Right kidney (tissue), 1 donor: ENCODE measurements at regions not wholly inside any gene's neighbourhood (a gene's known extent, or its start where the extent isn't known, plus 50 kb on each side); places are given as distances from the start of the nearest gene placed in this dataset.
"Not testable (repeated sequence)": the region's sequence is repeated elsewhere in the genome, so short reads cannot be mapped to it uniquely, and the experiment has no call there.

Source experiments
- DNase-seq: peaks from one replicate; pipeline ENCODE4 v3.0.0-alpha.2; 2016

DNA sequence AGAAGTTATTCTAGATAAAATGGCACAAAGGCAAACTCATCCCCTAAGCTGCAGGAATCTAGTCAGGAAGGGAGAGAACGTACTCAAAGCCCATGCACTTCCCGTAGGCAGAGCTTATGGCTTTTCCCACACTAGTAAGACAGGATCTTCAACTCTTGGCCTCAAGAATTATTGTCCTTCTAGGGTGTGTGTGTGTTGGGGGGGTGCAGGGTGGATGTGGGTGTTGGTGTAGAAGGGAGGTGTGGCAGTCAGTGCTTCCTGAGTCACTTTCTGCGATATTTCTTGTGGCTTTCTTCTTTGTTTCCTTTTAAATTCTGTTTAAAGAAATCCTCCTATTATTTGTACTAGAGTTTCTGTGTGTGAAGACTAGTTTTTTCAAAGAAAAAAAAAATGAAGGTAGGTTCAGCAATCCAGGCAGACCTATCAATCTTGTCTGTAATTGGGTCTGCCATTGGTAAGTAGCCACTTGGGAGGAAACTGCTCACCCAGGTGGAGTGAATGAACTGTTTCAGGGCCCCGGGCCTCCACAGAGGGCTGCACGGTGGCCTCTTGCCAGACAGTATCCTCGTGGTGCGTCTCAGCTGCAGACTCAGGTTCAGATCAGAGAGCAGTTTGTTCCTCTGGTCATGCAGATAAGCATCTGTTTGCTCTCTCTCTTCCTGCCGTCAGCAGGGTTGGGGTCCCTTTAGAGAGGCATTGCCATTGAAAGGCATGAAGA is 131.9 kb downstream of the NPR3 start:
- DNase-seq: no peak

DNA sequence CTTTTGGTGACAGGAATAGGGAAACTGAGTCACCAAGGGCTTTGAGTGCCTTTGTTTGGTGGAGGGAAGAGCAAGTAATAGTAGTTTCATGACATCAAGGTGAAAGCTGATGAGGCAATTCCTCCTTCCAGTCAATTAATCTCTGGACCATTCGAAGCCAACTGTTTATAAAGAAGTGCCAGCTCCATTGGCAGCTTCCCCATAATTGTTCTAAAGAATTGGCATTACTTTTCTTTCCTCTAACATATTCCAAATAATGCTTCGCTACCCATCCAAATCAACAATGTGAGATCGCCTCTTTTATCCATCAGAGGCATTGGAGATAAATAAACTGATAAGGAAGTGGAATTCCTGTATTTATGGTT is 132.4 kb downstream of the NPR3 start:
- DNase-seq: no peak

DNA sequence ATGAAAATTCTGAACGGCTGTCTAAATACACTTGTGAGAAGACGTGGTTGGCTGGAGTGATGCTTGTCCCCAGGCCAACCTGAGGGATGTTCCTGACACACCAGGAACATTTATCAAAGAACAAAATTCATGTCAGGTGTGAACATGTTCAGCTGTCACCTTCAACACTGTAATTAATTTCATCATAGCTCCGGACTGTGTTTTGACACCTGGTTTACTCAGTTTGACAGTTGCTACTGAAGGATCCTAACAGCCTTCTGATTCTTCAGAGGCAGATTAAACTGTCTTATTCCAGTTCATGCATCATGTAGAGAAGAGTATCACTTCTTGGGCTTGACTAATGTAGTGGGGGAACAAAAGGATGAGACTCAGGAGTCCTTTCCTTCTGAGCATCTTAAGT is 134.1 kb downstream of the NPR3 start:
- DNase-seq: no peak

DNA sequence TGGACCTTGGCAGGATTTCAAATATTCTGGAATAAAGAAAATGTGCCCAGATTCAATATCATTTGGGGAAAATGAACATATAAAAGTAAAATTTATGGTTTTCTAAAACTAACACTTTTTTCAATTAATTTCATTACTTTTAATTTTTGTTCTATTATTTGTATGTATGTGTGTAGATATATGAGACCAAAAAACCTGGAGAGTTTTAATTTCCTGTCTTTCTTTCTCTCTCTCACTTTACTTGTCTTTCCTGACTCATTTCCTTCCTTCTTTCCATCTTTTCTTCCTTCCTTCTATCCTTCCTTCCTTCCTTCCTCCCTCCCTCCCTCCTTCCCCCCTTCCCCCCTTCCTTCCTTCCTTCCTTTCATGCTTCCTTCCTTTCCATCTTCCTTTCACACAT is 137.0 kb downstream of the NPR3 start:
- no peak for DNase-seq

DNA sequence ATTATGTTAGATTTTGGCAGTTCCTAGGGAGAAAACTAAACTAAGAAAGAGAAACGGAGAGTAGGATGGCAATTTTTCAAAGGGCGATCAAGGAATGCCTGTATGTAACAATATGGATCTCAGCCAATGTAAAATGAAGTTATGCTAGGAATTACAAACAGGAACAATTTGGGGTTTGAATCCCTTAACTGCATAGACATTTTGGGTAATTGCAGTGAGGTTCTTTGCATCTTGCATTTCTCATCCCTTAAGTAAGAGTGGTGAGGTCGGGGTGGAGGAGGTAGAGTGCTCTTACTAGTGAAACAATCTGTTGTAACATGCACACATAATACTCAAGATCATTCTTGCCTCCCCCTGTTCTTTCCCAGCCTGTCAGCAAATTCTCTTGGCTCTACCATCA is 137.6 kb downstream of the NPR3 start:
- DNase-seq: no peak

DNA sequence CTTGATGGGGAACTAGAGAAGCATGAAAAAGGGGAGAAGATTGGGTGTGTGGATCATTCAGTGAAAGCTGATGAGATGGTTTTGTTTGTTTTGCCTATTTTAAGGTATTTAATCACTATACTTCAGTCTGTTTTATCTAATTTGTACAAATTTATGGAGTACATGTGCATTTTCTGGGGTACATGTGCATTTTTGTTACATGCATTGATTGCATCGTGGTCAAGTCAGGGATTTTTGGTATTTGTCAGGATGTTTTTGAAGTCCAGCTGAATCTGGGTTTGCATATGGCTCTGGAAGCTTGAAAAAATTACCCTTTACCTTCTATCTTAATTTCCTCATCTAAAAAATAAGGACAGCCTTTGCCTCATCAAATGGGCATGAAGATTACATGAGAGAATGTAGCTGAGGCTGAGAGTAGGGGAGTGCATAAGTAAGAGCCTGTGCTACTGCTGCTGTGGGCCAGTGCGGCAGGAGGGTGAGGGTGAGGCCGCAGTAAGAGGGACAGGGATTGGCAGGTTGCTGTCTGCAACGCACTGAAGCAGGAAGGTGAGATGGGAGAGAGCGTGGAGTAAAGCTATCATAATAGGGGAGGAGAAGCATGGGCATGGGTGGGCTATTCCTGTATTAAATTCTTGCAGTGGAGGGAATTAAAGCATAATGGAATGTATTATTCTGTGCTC is 139.8 kb downstream of the NPR3 start:
- DNase-seq: no peak

DNA sequence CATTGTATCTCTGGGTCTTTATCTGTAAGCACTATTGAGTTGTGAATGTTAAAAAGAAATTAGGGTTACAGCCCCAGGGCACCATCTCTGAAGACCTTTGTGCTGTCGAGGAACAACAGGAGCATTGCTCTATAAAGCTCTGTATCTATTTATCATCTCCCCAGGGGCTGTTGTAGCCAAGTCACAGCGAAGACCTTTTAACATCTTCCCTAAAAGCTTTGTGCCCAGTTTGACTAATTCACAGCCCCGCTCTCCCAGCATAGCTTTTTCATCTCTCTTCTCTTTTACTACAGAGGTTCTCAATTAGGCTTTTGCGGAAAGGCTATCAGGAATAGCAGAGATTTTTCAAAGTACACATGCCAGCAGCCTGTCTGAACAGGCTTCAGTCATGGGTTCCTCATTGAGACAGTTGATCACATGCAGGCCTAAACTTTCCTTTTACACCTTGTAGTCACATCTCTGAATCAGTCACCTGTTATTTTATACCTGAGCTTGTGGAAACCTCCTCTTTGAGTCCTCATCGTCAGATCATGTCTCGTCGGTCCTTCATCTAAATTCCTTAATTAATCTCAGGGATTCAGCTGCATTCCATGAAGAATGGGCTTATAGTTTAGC is 140.5 kb downstream of the NPR3 start:
- no peak for DNase-seq

DNA sequence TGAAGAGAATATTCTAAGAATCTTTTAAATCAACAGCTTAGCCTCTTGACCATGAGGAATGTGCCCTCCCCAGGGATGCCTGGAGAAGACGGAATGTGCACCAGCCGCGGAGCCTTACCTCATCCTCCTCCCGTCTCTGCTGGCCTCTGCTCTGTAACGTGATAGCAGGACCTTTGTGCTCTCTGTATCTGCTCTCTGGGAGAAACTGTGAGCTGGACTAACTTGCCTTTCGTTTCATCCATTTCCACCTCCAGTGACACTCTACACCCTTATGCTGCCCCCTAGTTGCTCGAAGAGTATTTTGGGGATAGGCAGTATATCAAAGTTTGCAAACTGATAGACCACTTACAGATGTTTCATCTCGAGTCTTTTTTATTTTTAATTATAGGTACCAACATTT is 141.4 kb downstream of the NPR3 start:
- DNase-seq: peak; percentile 29

DNA sequence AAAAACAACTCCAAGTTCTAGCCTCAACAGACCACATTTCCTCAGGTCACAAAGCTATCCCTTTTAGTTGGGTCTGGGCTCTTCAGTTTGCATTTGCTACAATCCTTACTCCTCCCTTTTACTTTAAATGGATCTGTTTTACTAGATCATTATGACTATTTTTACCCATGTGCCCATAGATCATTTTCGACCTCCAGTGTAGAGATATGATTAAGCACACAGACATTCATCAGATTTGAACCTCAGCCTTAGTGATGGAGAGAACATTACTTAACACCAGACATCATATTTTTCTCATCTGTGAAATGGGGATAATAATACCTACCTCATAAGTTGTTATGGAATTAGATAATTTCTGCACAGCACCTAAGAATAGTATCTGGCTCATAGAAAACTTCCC is 141.9 kb downstream of the NPR3 start:
- no peak for DNase-seq

DNA sequence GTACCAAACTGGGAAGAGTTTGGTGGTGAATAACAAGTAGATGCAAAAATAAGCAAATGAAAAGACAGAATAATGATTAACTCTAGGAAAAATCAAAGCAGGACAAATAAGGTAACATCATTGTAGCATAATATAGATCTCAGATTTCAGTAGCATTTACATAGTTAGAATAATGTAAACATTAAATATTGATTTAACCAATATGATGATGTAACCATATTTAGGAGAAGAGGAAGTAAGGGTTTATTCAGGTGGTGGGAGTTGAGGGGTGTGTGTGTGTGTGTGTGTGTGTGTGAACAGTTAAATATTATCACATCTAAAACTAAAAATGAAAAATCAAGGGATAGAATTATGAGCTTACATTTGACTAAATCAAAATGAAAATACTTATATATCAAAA is 143.4 kb downstream of the NPR3 start:
- DNase-seq: no peak

DNA sequence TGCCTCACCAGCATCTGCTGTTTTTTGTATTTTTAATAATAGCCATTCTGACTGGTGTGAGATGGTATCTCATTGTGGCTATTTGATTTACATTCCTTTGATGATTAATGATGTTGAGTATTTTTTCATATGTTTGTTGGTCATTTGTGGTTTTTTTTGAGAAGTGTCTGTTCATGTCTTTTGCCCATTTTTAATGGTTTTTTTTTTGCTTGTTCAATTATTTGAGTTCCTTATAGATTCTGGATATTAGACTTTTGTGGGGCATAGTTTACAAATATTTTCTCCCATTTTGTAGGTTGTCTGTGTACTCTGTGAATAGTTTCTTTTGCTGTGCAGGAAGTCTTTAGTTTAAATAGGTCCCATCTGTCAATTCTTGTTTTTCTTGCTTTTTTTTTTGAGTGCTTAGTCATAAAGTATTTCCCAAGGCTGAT is 148.1 kb downstream of the NPR3 start:
- no peak for DNase-seq

DNA sequence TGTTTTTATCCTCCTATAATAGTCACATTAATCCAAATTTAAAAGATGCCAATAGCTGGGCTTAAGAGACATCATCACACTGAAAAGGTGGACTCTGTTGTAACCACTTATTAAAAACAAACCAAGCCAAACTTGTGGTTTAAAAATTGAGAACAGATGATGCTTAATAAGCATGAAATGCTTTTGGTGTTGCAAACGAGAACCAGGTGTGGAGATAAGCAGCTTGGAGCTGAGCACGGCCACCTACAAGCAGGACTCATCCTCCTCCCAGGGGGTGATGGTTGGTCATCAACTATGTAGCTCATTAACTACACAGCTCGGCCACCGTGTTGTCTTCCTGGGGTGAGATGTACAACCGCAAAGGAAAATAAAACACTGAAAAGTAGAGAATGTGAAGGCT is 154.4 kb downstream of the NPR3 start:
- no peak for DNase-seq

DNA sequence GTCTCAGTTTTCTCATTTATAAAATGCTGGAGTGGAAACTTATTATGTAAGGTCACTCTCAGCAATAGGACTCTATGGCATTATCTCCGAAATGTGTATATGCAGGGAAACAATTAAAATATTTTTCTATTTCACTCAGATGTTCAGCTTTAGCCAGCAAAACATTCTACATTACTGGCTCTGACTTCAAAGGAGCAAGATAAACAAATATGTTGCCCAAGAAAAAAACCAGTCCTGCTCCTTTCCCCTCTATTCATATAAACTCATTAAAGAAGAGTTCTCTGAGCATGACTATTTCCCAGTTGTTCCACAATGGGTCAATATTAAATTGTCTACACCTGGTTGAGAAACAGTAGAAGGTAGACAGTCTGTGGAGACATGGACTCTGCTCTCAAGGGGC is 155.0 kb downstream of the NPR3 start:
- no peak for DNase-seq

DNA sequence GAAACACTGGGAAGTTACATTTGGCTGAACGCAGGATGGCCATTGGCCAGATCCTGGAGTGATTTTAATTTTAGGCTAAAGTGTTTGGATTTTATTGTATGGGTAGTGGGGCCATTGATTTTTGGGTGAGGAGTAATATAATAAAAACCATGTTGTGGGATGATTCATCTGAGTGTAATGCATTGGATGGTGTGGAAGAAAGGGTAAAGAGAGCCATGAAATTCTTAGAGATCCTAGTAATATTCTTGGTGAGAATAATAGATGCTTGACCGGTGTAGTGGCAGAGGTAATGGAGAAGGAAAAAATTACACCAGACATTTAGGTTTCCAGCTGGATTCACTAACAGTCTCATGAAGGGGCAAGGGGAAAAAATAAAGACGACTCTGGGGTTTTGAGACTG is 158.1 kb downstream of the NPR3 start:
- DNase-seq: no peak

DNA sequence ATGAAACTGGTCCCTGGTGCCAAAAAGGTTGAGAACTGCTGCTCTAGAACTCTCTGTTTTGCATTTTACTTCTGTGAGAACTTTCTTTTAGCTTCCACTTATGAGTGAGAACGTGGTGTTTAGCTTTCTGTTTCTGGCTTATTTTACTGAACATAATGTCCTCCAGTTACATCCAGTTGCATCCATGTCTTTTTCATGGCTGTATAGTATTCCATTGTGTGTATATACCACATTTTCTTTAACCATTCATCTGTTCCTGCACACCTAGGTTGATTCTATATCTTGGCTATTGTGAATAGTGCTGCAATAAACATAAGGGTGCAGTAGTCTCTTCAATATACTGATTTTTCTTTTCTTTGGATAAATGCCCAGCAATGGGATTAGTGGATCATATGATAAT is 165.7 kb downstream of the NPR3 start:
- no peak for DNase-seq

DNA sequence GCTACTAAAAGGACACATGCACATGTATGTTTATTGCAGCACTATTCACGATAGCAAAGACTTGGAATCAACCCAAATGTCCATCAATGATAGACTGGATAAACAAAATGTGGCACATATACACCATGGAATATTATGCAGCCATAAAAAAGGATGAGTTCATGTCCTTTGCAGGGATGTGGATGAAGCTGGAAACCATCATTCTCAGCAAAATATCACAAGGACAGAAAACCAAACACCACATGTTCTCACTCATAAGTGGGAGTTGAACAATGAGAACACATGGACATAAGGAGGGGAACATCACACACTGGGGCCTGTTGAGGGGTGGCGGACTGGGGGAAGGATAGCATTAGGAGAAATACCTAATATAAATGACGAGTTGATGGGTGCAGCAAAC is 168.2 kb downstream of the NPR3 start:
- DNase-seq: not testable (repeated sequence)

DNA sequence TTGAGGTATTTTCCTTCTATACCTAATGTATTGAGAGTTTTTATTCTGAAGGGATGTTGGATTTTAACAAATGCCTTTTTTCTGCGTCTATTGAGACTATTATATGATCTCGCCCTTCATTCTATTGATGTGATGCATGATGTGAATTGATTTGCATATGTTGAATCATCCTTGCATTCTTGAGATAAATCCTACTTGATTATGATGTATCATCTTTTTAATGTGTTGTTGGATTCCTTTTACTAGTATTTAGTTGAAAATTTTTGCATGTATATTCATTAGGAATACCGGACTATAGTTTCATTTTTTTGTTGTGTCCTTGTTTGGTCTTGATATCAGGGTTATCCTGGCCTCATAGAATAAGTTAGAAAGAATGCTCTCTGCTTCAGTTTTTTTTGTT is 169.7 kb downstream of the NPR3 start:
- no peak for DNase-seq

DNA sequence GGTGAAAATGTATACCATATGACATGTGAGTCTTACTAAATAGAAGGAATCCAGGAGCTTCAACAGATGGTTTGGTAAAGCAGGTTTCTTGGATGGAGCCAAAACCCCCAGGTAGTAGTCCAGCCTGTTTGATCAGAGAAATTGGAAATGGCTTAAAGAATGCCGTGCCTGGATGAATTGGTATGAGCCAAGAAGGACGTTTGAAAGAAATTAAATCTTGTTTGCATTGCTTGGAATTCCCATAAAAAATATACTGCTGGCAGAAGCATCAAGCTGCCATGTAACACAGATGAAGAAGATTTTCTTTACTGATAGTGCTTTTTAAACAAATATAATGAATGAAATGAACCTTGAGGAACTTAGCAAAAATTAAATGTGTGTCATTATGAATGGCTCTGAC is 176.3 kb downstream of the NPR3 start:
- DNase-seq: no peak

DNA sequence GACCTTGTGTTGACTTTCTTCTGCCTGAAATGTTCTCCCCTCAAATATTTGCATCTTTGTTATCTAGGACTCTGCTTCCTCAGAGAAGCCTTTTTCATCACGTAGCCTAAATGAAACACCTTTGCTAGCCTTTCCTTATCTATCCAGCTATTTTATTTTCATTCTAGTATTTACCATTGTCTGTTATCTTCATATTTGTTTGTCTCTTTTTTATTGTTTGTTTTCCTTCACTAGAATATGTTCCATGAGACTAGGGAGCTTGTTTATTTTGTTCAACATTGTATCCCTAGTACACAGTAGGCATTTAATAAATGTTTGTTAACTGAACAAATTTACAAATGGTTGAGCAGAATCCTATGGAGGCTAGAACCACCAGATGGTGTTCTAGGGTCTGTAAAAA is 178.0 kb downstream of the NPR3 start:
- DNase-seq: no peak

DNA sequence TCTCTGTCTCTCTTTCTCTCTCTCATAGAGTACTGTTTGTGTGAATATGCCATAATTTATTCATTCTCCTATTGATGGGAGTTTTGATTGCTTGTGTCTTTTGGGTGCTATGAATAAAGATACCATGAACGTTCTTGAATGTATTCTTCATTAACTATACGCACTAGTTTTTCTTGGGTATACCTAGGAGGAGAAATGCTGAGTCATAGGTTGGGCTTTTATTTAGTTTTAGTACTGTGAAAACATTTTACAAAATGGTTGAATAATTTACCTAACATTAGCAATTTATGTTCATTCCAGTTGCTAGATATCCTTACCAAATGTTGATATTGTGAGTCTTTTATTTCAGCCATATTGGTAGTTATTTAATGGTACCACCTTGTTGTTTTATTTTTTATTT is 192.5 kb downstream of the NPR3 start:
- no peak for DNase-seq

DNA sequence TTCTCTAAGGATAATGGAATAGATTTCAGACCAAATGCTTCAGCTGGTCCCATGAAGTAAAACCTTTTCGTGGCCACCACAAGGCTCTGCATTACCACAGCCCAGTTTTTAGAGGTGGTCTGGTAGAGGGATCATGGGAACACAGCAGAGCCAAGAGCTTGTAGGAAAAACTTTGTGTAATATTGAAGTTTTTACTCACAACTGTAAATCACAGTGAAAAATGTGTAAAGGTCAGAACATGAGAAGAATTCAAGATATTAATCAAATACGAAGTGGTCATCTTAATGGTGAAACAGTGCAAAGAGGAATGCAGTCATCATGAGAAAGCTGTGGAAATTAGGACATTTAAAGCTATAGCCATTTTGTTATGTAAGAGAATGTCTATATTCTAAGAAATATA is 197.5 kb downstream of the NPR3 start:
- DNase-seq: no peak

DNA sequence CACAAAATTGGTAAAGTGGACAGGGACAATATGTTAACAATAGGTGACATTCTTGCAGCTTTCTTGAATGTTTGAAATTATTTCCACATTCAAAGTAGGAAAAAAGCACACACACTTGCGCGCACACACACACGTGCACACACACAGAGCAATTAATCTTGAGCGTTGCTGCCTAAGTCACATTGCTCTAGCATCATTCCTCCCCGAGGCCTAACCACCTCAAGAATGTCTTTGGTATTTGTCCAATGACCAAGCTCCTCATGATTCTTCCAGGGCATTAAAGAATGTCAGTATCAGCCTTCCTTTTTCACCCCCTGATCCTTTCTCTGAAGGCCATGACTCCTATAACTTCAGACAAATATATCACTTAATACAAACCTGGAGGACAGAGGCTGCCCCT is 198.1 kb downstream of the NPR3 start:
- no peak for DNase-seq

DNA sequence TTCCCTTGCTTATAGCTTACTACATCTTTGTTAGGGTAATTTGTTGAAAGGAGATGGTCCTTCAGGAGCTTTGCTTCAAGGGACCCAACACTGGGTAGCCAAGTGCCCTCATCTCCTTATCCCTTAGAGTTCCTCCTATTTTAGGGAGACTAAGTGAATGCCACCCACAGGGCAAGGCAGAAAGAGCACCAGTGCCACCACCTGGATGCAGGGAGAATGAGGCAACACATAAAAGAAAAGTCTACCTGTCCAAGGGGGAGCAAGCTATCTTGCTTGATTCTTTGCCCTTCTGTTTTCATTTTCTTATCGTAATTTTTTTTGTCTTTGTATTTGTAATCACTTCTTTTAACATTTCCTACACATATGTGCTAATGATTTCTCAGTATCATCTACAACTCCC is 205.5 kb downstream of the NPR3 start:
- DNase-seq: no peak

DNA sequence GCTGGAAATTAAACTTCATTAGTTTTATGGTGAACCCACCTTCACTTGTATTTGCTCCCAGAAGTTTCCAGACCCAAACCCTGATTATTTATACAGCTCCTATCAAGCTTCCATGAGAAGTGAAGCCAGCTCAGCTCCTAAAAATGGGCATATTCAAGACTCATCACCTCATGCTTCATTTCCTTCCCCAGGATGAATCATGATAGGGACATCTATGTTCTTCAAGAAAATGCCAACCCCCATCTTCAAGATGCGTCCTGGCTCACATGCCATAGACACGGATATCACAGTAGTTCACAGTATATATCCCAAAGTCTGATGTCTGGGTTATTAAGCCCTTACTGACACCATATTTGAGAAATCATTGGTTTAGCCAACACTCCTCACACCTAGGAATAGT is 217.6 kb downstream of the NPR3 start:
- DNase-seq: no peak
